ENCODE measurements at regions not wholly inside any gene's neighbourhood (a gene's known extent, or its start where the extent isn't known, plus 50 kb on each side); places are given as distances from the start of the nearest gene placed in this dataset.

DNA sequence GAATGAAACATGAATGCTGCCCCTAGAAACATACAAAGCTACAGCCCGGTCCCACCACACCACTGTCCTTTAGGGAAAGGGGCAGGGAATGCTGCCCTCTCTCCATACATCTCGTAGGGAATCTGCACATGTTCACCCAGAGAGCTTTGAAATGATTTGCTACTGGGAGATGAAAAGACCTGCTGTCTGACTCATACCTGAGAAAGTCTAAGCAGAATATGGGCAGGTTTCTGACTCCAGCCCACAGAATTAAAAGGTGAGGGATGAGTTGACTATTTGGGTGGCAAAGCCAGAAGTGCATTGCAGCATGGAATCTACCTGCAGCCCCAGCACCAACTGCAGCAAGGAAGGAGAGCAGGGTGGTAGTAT is 297.9 kb downstream of the TLE1 start (continued):
- TF ChIP-seq MAZ (IDR thresholded peaks at IDR 0.05; ENCODE audit: borderline replicate concordance, low read depth, low read length) (no peak), MAZ (CRISPR knock-in tag; IDR thresholded peaks at IDR 0.05; ENCODE audit: low read depth) (no peak), ADNP (CRISPR knock-in tag; IDR thresholded peaks at IDR 0.05) (no peak), ZNF883 (CRISPR knock-in tag; IDR thresholded peaks at IDR 0.05; ENCODE audit: not compliant biosample characterization) (no peak), CEBPG (CRISPR knock-in tag; IDR thresholded peaks at IDR 0.05) (no peak)

DNA sequence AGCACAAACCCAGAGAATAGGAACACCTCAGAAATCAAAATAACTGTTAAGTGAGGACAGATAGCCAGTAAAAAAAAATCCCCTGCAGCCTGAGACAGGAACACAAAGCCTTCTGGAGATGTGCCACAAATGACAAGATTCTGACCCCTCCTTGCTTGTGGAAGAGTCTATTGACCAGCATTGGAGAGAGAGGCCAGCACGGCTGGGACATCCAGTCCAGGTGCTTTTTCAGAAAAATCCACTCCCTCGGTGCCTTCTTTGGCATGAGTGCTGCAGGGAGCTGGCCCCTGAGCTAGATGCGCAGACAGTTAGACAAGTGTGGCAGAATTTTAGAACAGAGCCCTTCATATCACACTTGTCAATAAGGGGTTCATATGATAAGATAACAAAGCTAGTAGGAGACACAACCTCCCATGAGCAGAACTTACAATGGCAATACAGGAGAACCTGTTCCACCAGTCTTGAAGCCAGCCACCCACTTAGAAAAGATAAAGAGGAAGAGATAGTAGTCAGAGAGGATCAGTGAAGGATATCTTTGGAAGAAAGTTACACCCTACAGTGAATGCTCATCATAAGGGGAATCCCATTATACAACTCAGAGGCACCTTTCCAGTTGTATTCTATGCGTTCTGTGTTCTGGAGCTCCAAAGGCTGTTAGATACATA is 298.4 kb downstream of the TLE1 start:
- Histone ChIP-seq H3K9me3 (ENCODE audit: low read length) (no peaks in the 10 kb centered on the region), H3K9ac (ENCODE audit: insufficient read depth, low read depth, low read length) (no peak overlapping the region), H3K36me3 (replicated peaks in 1 of 2; ENCODE audit: control insufficient read depth in 1 of 2, insufficient read depth in 2 of 2, low read length in 2 of 2) (no peaks in the 10 kb centered on the region), H4K20me1 (ENCODE audit: insufficient read depth, low read length) (no peaks in the 10 kb centered on the region), H3K4me3 (replicated peaks in 1 of 3; ENCODE audit: insufficient read depth in 1 of 3, low read depth in 2 of 3, low read length in 3 of 3) (no peak overlapping the region), H3K27me3 (ENCODE audit: control insufficient read depth in 1 of 2, insufficient read depth in 2 of 2, low read length in 2 of 2) (no peaks in the 10 kb centered on the region; a peak in 1 of 5 replicates), H3K4me1 (ENCODE audit: insufficient read depth, low read length) (no peaks in the 10 kb centered on the region), H3K27ac (ENCODE audit: extremely low read length, insufficient read depth, low read length) (no peak overlapping the region), H3K4me2 (ENCODE audit: low read depth, low read length) (no peak overlapping the region), H2AFZ (ENCODE audit: low read length) (no peak overlapping the region), H3K79me2 (ENCODE audit: insufficient read depth, low read length) (no peaks in the 10 kb centered on the region)
- ATAC-seq, result no peak
- no peak for FAIRE-seq
- intact Hi-C loops (cut with micrococcal nuclease; ENCODE audit: unreplicated experiment), result no loop called here
- CTCF ChIA-PET (ENCODE audit: low intra/inter-chr PET ratio, low total read pairs), result no interaction called here
- WGBS (ENCODE audit: low lambda C conversion rate), result 38% methylated on average over 3 of the region's 4 CpGs
- TF ChIP-seq ZSCAN9 (CRISPR knock-in tag; IDR thresholded peaks at IDR 0.05; ENCODE audit: borderline replicate concordance), result no peak
- no peak for TF ChIP-seq NFE2L2 (IDR thresholded peaks at IDR 0.05; ENCODE audit: low read length)
- TF ChIP-seq NR2F6 (IDR thresholded peaks at IDR 0.05), result no peak
- no peak for TF ChIP-seq NR2F6 (CRISPR knock-in tag; IDR thresholded peaks at IDR 0.05)
- TF ChIP-seq ZNF121 (CRISPR knock-in tag; IDR thresholded peaks at IDR 0.05), result no peak
- no peak for TF ChIP-seq ZNF850 (CRISPR knock-in tag; conservative IDR thresholded peaks at IDR 0.05)
- TF ChIP-seq, protein P1, sequence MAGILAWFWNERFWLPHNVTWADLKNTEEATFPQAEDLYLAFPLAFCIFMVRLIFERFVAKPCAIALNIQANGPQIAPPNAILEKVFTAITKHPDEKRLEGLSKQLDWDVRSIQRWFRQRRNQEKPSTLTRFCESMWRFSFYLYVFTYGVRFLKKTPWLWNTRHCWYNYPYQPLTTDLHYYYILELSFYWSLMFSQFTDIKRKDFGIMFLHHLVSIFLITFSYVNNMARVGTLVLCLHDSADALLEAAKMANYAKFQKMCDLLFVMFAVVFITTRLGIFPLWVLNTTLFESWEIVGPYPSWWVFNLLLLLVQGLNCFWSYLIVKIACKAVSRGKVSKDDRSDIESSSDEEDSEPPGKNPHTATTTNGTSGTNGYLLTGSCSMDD (CRISPR knock-in tag; IDR thresholded peaks at IDR 0.05), result no peak
- TF ChIP-seq NFYB (CRISPR knock-in tag; IDR thresholded peaks at IDR 0.05), result no peak
- TF ChIP-seq THAP11 (CRISPR knock-in tag; IDR thresholded peaks at IDR 0.05), result no peak
- no peak for TF ChIP-seq ZNF780A (CRISPR knock-in tag; IDR thresholded peaks at IDR 0.05)
- no peak for TF ChIP-seq ZNF335 (CRISPR knock-in tag; IDR thresholded peaks at IDR 0.05)
- no peak for TF ChIP-seq TBP (CRISPR knock-in tag; IDR thresholded peaks at IDR 0.05)
- TF ChIP-seq HHEX (CRISPR knock-in tag; IDR thresholded peaks at IDR 0.05), result no peak
- no peak for TF ChIP-seq EP300 (IDR thresholded peaks at IDR 0.05; ENCODE audit: low read depth in 2 of 2, low read length in 2 of 2)
- TF ChIP-seq EP300 (CRISPR knock-in tag; IDR thresholded peaks at IDR 0.05; ENCODE audit: borderline replicate concordance), result no peak
- BruUV-seq (replicated peaks), result no TSS peak
- in situ Hi-C loops (cut with HindIII; ENCODE audit: extremely low pct_ligation_motif_present, low pct_unique_long_range_greater_than_20kb), result no loop called here
- no peak for DNase-seq (ENCODE audit: low spot score)
- POLR2A ChIA-PET, result no interaction called here
